ENCODE measurements at regions not wholly inside any gene's neighbourhood (a gene's known extent, or its start where the extent isn't known, plus 50 kb on each side); places are given as distances from the start of the nearest gene placed in this dataset.

DNA sequence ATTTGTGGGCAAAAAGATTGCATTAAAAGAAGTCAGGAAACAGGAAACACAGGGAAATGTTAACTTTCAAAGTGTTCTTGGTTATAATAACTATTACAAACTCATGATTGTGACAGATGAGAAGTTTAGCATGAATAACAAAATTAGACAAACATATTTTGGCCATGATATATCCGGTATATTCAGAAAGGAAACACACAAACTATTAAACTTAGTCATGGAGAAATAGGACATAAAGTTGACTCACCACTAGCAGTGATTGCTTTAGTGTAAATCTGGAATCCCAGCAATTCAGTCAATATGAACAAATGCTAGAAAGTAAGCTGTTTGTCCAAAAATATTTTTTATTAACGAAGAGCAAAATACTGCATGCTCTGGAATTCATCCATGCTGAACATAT lies 1299.9 kb downstream of the C4orf33 start:
- TF ChIP-seq, protein P1, sequence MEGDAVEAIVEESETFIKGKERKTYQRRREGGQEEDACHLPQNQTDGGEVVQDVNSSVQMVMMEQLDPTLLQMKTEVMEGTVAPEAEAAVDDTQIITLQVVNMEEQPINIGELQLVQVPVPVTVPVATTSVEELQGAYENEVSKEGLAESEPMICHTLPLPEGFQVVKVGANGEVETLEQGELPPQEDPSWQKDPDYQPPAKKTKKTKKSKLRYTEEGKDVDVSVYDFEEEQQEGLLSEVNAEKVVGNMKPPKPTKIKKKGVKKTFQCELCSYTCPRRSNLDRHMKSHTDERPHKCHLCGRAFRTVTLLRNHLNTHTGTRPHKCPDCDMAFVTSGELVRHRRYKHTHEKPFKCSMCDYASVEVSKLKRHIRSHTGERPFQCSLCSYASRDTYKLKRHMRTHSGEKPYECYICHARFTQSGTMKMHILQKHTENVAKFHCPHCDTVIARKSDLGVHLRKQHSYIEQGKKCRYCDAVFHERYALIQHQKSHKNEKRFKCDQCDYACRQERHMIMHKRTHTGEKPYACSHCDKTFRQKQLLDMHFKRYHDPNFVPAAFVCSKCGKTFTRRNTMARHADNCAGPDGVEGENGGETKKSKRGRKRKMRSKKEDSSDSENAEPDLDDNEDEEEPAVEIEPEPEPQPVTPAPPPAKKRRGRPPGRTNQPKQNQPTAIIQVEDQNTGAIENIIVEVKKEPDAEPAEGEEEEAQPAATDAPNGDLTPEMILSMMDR (IDR thresholded peaks at IDR 0.05; ENCODE audit: low read depth, low read length): no peak
- no peak for TF ChIP-seq POLR2A (IDR thresholded peaks at IDR 0.05; ENCODE audit: extremely low read depth, insufficient read length)
